HG03139 (cell line): ENCODE measurements at regions not wholly inside any gene's neighbourhood (a gene's known extent, or its start where the extent isn't known, plus 50 kb on each side); places are given as distances from the start of the nearest gene placed in this dataset.
A peak's percentile ranks its signal among the peaks of the same experiment; 100 is the strongest.

Source experiments
- ATAC-seq: cut with Tn5 transposase; IDR thresholded peaks from one replicate; pipeline ENCODE4 v1.9.1; 2021; ENCODE audit not compliant: unreplicated experiment

DNA sequence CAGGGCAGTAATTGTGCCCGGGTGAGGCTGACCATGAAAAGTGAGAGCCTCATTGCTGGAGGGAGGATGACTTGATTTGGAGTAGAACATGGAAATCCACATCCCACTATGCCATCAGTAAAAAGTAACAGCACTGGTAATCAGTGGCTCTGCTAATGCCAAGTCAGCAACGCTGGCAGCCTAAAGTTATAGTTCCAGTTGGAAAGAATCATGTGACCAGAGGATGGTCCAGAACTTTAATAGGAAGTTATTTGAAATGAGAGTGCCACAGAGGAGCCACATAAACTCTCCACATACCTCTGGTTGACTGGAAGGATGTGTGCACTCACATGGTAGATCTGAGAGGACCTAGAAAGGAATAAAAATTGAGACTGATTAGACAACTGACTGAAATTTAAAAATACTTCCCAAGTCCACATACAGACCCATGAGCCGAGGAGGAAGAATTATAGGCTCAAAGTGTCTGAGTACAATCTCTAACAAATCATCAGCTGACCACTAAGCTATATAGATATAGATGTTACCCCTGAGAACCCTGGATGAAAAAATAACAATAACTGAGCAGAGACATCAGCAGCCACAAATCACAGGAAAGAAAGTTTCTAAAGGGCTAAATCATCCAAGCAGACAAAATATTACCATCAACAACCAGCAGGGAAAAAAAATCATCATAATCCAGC is 346.8 kb downstream of the STK39 start:
- no peak for ATAC-seq

DNA sequence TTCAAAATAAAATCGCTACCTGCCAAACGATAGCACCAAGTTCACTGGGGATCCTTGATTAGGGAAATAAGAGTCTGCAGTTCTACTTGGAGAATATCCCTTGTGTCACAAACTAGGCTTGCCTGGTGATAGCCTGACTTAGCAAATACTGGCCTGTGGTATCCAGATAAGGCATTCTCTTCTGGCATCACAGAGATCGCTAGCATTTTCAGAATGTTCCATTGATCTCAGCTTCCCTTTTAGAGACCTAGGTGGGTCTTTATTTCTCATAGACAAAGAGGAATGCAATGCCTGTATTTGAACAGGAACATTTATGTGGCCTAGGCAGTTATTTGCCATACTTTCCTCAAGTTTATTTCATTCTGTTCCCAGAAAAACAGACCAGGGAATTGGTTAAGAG is 349.1 kb downstream of the STK39 start:
- ATAC-seq, result no peak

DNA sequence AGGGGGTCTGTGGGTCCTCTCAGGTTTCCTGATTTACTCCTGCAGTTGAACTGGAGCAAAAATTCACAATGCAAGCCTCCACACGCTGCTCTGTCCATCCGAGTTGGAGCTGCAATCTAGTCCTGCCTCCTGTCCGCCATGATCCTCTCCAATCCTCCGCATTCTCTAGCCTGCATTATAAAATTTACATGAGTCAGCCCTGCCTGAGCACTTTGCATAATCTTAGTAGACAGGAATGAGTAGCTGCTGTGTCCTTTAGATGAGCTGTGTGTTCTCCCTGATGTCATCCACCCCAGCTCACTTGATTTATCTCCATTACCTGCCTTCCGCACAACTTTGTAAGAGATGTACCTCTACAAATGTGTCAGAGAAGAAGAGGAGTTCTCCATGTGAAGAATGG is 355.6 kb downstream of the STK39 start:
- ATAC-seq, result no peak

DNA sequence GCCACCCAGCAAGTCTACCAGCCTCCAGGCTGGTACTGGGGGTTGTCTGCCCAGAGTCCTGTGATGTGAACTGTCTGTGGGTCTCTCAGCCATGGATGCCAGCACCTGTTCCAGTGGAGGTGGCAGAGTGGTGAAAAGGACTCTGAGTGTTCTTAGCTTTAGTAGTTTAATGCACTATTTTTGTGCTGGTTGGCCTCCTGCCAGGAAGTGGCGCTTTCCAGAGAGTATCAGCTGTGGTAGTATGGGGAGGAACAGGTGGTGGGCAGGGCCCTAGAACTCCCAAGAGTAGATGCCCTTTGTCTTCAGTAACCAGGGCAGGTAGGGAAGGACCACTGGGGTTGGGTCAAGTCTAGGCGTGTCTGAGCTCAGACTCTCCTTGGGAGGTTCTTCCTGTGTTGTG is 356.7 kb downstream of the STK39 start:
- ATAC-seq, result no peak

DNA sequence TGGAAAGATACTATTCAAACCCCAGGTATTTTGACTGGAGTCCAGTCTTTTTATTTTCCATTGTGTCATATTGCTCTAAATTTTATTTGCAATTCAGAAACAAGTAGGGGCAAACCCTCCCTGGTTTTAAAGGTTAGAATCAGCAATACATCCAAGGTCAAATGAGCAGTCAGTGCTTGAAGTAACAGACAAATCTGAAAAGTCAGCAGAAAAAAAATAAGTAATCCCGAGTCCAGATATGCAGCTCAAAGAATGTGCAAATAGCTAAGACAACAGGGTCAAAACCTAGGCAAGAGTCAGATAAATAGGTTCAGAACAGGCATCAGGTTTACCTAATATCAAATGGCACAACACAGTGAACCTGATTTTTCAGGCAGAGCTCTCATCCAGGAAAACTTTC is 367.0 kb downstream of the STK39 start:
- no peak for ATAC-seq

DNA sequence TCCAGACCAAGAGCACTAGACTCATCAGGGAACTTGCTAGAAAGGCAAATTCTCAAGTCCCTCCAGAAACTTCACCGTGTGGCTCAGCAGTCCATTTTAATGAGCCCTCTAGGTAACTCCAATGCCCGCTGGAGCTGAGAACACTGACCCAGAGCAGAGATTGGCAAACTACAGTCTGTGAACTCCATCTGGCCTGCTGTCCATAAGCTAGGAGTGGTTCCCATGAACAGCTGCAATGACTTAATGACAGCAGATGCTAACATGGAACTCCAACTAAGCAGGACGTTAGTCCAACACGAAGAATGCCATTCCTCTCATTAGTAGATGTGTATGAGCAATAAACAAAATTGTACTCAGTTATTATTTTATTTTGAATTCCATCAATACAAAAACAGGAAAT is 371.9 kb downstream of the STK39 start:
- no peak for ATAC-seq

DNA sequence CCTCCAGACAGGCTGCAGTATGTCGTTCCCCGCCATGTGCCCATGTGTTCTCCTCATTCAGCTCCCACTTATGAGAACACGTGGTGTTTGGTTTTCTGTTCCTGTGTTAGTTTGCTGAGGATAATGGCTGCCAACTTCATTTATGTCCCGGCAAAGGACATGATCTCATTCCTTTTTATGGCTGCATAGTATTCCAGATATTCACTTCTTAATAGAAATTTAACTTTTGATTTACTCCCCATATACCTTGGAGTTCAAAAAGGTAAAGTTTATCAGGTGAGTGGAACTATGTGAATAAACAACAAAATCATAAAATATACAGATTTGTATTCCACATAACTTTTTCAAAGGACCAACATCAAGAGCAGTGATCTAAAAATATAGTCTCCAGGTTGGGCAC is 372.6 kb downstream of the STK39 start:
- no peak for ATAC-seq

DNA sequence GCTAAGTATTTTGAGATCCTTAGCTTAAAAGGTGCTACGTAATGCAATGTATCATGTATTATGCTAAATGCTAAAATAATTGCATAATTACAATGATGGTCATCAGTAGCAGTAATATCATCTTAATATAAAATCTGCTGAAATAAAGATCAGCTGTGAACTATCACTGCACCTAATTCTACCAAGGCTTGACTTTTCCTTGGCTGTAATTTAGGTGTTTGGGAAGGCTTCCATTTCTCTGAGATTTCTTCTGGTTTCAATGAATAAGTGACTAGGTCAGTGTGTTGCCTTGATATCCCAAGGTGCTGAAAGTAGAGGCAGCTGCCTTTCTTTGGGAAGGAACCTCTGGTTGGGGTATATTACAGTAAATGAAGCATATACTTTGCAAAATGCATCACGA is 376.1 kb downstream of the STK39 start:
- no peak for ATAC-seq

DNA sequence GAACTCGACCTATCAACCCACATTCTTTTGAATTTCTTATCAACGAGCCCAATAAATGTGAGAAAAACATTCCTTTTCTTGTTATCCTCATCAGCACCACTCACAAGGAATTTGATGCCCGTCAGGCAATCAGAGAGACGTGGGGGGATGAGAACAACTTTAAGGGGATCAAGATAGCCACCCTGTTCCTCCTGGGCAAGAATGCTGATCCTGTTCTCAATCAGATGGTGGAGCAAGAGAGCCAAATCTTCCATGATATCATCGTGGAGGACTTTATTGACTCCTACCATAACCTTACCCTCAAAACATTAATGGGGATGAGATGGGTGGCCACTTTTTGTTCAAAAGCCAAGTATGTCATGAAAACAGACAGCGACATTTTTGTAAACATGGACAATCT is 378.2 kb downstream of the STK39 start:
- no peak for ATAC-seq

DNA sequence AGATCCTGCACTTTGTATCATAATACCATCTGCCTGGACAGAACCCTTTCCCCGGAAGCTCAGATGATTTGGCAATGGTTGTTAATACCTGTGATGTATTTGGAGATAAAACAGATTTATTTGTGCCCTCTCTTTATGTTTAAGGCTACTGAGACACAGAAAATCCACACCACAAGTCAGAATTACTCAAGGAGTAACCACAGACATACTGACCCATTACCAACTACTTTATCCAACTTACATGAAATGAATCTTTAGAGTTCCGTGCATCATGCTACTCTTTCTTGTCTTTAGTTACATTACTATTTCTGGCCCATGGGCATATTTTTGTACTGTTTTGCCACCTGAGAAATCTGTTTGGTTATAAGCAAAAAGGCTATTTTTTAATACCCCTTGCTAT is 384.0 kb downstream of the STK39 start:
- no peak for ATAC-seq

DNA sequence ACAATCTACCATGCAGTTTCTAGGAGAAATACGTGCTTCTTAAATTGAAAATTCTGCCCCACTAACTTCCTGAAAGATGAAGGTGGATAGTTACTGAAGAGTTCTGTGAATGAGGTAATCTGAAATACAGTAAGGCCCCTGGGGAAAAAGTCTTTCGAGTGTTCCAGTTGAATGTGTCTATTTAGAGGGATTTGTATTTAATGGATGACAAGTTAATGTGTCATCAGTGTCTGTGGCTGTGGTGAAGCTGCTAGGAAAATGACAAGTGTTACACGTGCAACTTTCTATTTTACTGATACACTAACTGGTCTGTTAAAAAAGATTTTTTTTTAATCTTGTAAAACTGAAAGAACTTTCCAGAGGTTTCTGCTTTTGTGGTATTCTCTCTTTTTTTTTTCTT is 384.6 kb downstream of the STK39 start:
- ATAC-seq, result peak; percentile 69

DNA sequence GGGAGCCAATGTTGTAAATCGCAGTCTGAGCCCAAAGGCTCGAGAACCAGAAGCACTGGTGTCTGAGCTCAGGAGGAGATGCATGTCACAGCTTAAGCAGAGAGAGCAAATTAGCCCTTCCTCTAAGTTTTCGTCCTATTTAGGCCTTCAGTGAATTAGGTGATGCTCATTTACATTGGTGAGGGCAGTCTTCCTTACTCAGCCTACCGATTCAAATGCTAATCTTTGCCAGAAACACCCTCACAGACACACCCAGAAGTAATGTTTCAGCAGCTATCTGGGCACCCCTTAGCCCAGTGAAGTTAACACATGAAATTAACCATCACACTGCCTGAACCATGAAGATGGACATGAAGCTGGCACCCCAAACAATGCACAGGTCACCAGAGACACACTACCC is 385.1 kb downstream of the STK39 start:
- peak; percentile 8 for ATAC-seq

DNA sequence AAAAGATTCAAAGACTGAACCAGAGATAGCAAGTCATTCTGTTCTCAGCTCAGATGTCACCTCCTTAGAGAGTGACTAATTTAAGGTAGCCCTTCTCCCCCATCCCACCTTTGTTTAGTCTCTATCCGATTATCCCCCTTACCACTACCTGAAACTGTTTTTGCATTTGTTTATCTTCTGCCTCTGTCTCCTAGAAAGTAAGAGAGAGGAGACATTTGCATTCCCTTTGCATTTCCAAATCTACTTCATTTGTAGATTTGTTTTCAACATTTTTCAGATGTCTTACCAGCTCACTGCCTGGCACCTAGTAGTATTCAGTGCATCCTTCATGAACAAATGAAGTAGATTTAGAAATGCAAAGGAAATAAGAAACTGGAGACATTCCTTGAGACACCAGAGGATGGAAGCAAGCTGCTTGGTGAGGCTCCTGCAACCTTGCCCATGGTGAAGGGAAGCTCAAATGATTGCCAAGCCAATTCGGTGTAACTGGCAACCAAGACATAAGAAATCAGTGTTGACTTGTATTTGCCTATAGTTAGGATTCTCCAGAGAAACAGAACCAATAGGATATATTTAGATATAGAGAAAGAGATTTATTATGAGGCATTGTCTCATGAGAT is 385.7 kb downstream of the STK39 start:
- no peak for ATAC-seq

DNA sequence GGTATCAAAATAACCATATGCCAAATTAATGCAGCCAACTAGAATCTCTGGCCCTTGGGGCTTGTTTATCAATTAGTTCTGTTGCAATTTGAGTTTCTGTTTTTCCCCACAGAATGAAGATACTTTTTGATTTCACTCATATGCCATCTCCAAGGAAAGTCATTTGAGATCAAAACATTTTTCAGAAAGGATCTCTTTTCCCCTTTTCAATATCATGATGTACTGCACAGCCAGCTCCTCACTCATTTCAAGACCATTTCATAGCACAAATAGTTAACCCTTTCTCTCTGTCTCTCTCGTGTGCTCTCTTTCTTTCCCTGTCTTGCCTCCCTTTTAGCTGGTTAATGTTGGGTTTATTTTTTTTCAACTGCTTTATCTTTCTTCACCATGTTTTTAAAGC is 387.3 kb downstream of the STK39 start:
- no peak for ATAC-seq

DNA sequence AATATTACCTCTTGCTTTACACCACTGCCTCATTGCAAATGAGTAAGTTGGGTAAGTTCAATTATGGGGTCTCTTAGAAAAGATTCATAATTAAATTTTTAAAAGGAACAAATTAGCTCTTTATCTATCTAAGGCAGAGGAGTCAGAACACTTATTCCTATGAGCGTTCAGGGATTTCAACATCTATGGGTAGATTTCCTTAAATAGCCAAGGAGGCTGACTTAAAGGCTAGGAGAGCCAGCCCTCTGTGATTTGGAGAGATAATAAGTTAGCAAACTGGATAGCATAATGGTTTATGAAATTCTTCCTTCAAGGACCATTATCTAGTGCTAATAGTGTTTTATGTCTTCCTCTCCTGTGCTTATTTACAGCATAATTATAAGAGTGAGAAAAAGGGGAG is 387.7 kb downstream of the STK39 start:
- no peak for ATAC-seq

DNA sequence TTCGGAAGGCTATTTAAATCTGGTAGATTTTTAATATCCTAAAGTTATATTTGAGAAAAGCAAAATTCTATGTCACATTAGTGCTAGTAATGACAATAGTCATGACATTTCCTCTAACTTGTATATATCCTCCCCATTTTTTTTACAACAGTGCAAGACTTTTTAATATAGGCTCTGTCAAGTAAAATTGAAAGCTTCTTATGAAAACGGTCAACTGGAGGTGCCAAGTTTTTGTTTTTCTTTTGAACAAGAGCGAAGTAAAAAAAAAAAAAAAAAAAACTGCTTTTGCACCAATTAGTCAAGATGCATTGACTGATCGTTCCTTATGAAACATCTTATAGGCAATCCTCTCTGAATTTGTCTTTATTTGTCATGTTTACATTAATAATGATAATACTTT is 389.3 kb downstream of the STK39 start:
- ATAC-seq, result no peak

DNA sequence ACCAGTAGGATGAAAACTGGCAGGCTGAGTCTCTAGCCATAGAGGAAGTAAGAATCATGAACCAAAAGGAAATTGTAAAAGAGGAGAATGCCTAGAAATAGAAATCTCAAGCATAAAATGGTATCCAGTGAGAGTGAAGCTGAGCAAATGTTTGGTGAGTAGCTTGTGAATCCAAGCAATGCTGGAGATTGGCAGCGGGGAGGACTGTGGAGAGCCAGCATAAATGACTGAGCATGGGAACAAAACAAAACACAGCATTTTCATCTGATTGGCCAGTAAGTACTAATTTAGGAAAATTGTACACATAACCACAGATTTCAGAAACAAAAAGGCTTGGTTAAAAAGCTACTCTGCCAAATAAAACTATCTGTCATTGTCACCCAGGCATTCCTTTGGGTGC is 390.0 kb downstream of the STK39 start:
- ATAC-seq, result peak; percentile 38

DNA sequence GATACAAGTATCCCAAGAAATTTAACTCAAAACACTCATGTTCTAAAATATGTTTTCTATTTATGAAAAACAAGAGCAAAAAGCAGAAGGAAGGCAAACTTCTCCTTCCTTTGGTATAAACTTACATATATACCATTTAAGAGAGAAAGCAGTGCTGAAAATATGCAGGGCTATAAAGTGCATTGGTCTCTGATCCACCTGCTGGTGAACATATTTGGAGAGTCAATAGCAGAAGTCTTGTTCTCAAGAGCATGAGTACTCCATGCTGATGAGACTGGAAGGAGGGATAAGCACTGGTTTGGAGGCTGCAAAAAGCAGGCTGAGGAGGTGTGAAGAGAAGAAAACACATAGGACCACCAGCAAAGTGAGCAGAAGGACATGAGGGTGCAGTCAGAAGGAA is 391.2 kb downstream of the STK39 start:
- ATAC-seq, result no peak

DNA sequence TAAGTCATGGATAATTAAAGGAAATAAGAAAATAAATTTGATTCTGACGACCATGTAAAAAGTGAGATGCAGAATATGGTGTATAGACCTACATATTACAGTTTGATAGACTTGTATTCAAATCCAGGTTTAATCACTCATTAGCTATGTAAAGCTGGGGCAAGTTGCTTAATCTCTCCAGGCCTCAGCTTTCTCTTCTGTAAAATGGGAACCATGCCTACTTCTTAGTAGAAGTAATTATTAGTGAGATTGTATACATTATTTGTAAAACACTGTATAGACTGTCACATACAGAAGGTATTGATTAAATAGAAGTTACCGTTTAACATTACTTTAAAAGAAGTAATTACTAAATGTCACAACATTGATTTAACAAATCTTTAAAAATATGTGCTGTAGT is 392.2 kb downstream of the STK39 start:
- no peak for ATAC-seq

DNA sequence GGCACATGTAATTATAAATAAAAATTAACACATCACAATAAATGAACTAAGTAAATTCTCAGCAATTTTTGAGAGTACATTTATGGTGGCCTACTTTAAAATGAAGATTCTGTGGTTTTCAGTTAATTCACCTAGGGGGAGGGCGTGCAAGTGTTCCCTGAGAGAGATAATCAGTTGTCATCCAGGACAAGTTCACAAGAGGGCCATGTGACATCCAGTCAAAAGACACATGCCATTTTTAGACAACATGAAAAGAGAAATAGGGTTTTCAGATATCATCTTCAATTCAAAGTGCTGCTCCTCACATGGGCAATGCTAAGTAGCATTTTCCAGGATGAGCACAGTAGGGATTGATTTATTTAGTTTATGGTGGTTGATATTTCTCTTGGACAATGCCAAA is 393.7 kb downstream of the STK39 start:
- ATAC-seq, result no peak

DNA sequence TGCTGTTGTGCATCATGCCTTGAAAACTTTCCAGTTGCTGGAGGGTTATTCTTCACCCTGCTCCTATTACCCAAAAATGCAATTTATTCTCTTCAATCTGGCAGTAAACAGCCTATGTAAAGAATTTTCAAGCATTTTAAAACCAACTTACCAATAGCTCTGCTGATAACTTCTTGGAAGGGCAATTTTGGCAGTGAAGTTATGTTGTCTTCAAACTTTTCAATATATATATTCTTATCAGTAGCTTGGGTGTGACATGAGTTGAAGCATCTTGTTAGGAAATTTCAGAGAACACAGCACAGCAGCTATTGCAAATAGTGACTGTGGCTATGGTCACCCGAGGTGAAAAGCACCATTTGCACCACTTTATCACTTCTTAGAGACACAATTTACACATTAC is 395.5 kb downstream of the STK39 start:
- no peak for ATAC-seq

DNA sequence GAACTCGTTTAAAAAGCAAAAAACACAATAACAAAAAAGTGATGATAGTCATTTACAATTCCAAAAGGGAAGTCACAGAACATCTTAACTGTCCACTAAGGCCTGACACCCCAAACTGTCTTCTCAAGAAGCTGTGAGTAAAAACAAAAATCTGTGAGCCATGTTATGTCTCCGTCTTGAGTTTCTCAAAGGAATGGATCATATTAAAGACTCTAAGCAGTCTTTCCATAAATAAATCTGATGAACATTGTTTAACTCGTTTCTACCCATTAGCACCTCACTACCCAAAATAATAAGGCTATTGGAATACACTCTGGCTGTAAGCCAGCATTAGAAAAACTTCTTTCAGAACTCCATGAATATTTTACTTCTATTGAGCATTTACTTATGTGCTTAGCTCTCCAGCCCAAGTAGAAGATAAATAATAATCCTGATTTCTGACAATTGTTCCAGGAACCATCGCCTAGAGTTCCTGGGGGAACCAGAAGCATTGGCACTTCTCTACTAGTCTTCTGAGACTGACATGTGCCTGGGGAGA is 396.0 kb downstream of the STK39 start:
- no peak for ATAC-seq
